ENCODE measurements at regions not wholly inside any gene's neighbourhood (a gene's known extent, or its start where the extent isn't known, plus 50 kb on each side); places are given as distances from the start of the nearest gene placed in this dataset.

GRCh38 chr14:76669770-76670169, 91.5 kb upstream of the VASH1 start:
- no peak for DNase-seq

DNA sequence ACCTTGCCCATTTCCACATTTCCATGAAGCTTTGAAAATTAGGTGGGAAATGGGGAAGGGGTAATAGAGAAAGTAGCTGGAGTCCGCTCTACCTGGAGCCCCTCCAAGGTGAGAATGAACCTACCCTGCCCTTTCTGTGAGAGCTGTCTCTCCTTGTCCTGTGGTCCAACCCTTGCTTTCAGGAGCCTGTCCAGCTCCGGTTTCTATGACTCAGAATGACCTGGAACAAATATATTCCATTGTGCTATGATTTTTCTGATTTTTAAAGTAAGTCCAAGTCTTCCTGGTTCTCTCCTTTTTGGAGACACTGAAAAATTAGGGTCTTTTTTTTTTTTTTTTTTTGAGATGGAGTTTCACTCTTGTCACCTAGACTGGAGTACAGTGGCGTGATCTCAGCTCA, 89.1 kb upstream of the VASH1 start:
- DNase-seq = no peak

- DNase-seq = no peak
Measured at GRCh38 chr14:76673261-76673660, 88.0 kb upstream of the VASH1 start.

DNA sequence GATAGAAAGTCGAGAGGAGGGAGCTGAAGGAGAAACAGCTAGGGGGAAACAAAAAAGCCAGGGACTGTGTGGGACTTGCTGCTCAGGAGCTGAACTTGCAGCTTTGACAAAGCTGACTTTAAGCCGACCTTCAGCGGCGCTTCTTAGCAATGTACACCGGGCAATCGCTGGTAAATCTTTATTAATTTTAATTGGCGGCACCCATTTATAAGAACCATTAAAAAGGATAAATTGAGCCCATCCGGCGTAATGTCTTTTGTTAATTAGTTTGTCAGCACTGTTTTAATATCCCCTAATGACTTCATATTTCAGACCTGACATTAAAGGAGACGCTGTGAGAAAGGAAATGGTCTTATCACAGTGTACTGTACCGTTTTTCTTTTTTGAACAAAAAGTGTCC, 86.2 kb upstream of the VASH1 start:
- DNase-seq = no peak

- no peak for DNase-seq
Measured at GRCh38 chr14:76676539-76676938, 84.7 kb upstream of the VASH1 start.

- DNase-seq = no peak
Measured at GRCh38 chr14:76677534-76678145, 83.6 kb upstream of the VASH1 start.

DNA sequence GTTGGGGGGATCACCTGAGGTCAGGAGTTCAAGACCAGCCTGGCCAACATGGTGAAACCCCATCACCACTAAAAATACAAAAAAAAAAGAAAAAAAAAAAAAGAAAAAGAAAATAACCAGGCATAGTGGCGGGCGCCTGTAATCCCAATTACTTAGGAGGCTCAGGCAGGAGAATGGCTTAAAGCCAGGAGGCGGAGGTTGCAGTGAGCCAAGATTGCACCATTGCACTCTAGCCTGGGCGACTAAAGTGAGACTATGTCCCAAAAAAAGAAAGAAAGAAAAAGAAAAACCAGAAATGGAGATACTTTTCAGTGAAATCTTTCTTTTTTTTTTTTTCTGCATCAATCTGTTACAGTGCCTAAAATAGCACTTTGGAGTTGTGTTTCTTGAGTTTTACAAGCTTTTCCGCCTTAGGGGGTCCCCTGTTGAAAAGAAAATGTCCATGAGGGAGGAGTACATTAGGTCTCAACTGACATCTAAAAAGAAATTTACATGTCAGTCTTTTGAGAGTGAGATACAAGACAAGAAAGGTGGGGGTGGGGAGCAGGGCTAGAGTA, 82.9 kb upstream of the VASH1 start:
- no peak for DNase-seq

DNA sequence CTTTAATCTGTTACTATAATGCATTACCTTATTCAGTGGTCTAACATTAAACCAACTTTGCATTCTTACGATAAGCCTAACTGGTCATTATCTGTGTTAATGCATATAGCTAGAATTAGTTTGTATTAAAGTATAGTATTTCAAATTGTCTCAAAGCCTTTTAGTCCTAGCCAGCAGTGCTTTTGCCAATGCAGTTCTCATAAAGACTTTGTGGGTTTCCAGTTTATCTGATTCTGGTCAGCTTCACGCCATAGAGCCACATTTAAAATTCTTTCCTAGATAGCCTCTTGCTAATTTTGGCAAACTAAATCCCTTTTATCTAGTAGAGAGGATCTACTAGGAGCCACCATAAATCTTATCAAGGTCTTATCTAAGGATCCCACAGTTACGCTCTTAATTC, 78.9 kb upstream of the VASH1 start:
- DNase-seq = no peak

GRCh38 chr14:76686646-76687045, 74.6 kb upstream of the VASH1 start:
- DNase-seq = no peak

DNA sequence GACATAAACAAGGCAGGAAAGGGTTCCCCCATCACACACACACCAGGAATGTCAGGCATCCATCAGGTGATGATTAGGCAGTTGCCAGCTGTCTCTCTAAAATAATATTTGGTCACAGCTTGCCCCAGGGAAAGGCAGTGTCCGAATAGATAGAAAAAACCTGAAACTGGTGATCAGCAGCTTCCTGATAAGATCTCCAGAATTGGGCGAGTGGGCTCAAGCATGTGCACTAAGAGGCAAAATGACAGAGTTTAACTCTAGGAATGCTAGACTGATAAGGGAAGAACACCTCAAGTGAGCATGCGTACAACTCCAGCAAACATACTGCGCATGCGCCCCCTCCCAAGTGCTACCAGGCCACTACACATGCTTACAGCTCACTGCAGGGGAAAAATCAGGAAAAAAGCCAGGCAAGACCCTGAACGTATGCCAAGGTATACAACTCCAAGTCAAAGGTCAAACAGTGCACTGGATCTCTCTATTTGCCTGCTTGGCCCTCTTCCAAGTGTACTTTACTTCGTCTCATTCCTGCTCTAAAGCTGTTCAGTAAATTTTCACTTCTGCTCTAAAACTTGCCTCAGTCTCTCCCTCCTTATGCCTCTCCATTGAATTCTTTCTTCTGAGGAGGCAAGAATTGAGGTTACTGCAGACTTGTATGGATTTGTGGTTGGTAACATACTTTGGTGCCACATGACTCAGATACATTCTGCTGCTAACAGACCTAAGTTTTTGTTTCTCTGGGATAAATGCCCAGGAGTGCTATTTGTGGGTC, 73.5 kb upstream of the VASH1 start:
- DNase-seq = no peak

DNA sequence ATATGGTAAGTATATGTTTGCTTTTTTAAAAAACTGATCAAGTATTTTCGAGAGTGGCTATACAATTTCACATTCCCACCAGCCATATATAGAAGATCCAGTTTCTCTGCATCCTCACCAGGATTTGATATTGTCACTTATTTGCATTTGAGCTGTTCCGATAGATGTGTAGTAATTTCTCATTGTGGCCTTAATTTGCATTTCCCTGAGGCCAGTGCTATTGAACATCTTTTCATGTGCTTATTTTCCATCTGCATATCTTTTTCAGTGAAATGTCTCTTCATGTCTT, 72.9 kb upstream of the VASH1 start:
- DNase-seq = no peak

- no peak for DNase-seq
Measured at GRCh38 chr14:76690502-76691105, 70.7 kb upstream of the VASH1 start.

DNA sequence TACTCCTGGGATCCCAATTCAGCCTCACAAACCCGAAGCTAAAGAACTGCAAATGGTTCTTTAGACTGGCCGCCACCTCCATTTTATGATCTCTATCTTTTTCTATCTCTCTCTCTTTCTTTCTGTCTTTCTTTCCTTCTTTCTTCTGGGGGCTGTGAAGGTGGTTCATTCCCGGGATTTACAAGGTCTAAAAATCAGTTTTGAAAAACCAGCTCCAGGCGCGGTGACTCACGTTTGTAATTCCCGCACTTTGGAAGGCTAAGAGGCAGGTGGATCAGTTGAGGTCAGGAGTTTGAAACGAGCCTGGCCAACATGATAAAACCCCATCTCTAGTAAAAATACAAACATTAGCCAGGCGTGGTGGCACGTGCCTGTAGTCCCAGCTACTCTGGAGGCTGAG, 67.2 kb upstream of the VASH1 start:
- DNase-seq = no peak

- DNase-seq = no peak
Measured at GRCh38 chr14:76695263-76695920, 65.9 kb upstream of the VASH1 start.

- DNase-seq = no peak
Measured at GRCh38 chr14:76696361-76696760, 64.9 kb upstream of the VASH1 start.

DNA sequence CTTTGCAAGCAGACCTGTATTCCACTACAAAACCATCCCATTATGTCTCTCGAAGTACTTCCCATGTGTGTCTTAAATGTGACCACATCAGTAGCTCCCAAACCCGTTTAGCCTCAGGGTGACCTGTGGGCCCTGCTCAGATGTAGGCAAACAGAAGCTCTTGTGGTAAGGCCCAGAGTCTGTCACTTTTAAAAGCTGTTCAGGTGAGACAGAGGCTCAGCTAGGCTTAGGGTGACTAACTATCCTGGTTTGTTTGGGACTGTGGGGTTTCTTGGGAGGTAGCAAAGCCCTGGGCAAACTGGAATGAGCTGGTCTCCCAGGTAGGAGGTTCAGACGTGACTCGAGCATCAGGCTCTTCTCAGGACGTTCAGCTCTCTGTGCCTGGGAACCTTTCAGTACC, 64.5 kb upstream of the VASH1 start:
- no peak for DNase-seq

DNA sequence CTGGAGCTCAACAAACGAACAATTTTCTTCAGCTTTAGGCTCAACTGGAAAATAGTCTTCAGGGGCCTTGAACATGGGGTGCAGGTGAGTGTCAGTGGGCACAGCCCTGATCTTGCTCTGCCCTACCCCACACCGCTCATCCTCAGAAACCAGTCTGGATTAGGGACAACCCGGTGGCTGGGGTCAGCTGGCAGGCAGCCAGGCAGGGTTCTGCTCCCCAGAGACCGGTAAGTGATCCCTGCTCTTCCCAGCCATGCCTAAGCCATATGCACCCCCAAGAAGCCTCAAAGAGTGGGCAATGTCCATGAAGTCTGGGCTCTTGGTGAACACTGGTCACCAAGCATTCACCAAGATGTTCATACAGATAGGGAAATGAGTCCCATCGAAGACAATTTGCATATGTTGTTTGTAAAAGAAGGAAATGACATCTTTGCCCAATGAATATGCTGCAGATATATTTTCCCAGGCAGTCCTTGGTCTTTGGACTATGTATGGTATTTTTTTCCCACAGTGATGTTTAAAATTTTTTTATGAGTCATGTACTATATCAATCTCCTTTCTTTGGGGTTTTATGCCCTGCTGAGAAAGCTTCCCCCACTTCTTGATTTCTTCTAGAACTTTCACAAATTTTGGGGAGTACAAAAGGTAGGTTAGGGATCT, 63.9 kb upstream of the VASH1 start:
- DNase-seq = no peak

DNA sequence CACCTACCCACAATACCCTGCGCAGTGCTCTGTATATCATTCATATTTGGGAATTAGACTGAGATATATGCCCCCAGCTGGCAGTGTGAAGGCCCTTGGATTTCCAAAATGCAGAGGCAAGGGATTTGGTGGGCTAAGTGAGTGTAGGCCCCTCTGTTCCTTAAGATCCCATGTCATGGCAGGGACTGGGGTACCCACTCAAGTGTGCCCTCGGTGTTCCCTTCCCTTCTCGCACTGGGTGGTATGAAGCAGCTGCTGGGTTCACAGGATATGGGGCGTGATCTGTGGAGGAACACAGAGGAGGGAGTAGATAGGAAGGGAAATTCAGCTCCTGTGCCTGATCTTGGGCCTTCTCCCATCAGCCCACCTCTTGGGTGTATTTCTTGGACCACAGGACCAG, 63.1 kb upstream of the VASH1 start:
- DNase-seq = no peak

GRCh38 chr14:76698631-76699030, 62.6 kb upstream of the VASH1 start:
- DNase-seq = no peak

DNA sequence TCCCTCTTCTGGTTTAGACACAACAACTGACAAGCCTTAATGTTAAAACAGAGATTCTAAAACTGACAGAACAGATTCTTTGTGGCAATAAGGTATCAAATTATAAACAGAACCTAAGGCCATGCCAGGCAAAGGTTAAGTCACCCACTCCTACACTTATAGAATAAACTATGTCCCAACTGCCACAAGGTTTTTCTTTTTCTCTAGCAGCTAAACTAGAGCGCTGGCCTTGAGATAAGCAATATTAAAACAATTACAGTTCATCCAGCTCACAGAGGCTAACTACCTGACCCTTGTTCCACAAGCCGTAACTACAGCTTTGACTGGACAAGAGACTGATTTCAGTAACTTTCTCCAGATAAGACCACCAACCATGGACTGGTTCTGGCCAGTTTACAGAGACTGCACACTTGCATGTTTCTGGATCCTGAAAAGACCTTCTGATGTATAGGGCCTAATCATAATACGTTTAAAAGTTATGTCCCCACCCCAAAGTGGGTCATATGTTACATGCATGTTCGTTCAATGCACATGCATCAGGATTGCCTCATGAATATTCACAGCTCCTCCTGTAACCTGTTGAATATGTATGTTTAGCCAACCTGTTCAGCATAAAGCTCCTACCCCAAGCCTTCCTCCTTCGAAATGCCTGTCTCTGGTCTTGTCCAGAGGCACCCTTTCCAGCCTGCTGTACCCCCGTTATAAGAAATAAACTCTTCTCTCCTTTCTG, 61.9 kb upstream of the VASH1 start:
- DNase-seq = no peak

DNA sequence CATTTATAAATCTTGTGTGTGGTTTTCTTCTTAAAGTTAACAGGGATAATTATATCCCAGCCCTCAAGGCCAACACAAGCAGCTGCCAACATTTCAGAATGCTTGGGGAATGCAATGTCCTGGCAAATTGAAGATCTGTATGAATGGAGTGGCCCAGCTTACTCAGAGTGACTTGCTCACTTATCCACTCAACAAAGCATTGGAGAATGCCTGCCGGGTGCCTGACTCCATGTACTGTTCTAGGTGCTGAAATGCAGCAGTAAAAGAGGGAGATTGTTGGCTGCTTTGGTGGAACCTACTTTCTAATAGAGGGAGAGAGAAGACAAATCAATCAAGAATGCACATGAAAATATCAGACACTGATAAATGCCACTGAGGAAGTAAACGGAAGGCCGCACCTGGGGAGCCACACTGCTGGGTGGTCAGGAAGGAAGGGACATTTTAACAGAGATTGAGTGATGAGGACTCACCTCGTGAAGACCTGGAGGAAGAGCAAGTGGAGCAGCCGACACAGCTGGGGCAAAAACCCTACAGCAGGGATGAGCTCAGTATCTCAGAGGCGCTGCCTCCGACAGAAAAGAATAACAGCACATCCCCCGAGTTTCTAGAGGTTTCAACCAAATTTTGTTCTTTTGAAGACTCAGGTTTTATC, 61.2 kb upstream of the VASH1 start:
- no peak for DNase-seq

GRCh38 chr14:76701436-76701835, 59.8 kb upstream of the VASH1 start:
- no peak for DNase-seq

Data from DMS153 (cell line).